ENCODE measurements at regions not wholly inside any gene's neighbourhood (a gene's known extent, or its start where the extent isn't known, plus 50 kb on each side); places are given as distances from the start of the nearest gene placed in this dataset.

- Histone ChIP-seq H3K79me2 (ENCODE audit: control insufficient read depth, low read length) (no peaks in the 10 kb centered on the region), H3K4me2 (ENCODE audit: low read length) (no peak overlapping the region), H3K9me3 (ENCODE audit: control insufficient read depth, insufficient read depth, low read length) (no peaks in the 10 kb centered on the region), H3K4me1 (ENCODE audit: control insufficient read depth, low read length) (peaks cover 13% of the 10 kb centered on the region), H3K36me3 (ENCODE audit: control insufficient read depth, low read length) (no peaks in the 10 kb centered on the region), H4K20me1 (ENCODE audit: control insufficient read depth, insufficient read depth, low read depth, low read length) (no peaks in the 10 kb centered on the region), H3K4me3 (ENCODE audit: low read length) (no peak overlapping the region), H3K27me3 (ENCODE audit: control insufficient read depth, low read length) (no peaks in the 10 kb centered on the region), H3F3A (ENCODE audit: control insufficient read depth, insufficient read depth) (no peaks in the 10 kb centered on the region), H3K27ac (ENCODE audit: low read depth, low read length) (no peak overlapping the region), H3K9me2 (replicated peaks; ENCODE audit: control insufficient read depth, low read length) (no peaks in the 10 kb centered on the region)
- no peak for TF ChIP-seq CTCF (IDR thresholded peaks at IDR 0.05; ENCODE audit: low read depth, low read length, poor library complexity, severe bottlenecking)
- no peak for TF ChIP-seq EZH2phosphoT487 (IDR thresholded peaks at IDR 0.05; ENCODE audit: borderline replicate concordance, low read length)
Measured at GRCh38 chr3:177424521-177424920, 227.2 kb upstream of the TBL1XR1 start.

DNA sequence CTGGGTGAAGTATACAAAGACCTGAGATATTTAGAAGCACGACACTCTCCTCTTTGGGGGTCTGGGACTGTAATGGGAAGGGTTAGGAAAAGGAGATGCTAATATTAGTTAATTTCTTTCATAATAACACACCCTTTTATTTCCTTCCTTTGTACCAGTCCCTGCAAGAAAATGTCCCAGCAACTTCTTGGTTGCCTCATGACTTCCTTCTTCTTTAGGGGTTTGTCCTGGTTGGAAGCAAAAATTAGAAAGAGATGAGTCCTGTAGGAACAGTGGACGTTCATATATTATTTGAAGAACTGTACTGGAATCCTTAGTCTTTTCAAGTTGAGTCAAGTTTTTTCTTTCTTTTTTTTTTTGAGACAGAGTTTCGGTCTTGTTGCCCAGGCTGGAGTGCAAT is 227.8 kb upstream of the TBL1XR1 start:
- no peaks in the 10 kb centered on the region for H3K9me3 ChIP-seq (ENCODE audit: control insufficient read depth, insufficient read depth, low read length)
- H3K4me3 ChIP-seq (ENCODE audit: low read length): no peak overlapping the region
- H3K4me2 ChIP-seq (ENCODE audit: low read length): no peak overlapping the region
- H3K9me2 ChIP-seq (replicated peaks; ENCODE audit: control insufficient read depth, low read length): no peaks in the 10 kb centered on the region
- H4K20me1 ChIP-seq (ENCODE audit: control insufficient read depth, insufficient read depth, low read depth, low read length): no peaks in the 10 kb centered on the region
- no peak overlapping the region for H3K27ac ChIP-seq (ENCODE audit: low read depth, low read length)
- no peaks in the 10 kb centered on the region for H3F3A ChIP-seq (ENCODE audit: control insufficient read depth, insufficient read depth)
- H3K27me3 ChIP-seq (ENCODE audit: control insufficient read depth, low read length): no peaks in the 10 kb centered on the region
- H3K36me3 ChIP-seq (ENCODE audit: control insufficient read depth, low read length): no peaks in the 10 kb centered on the region
- TF ChIP-seq CTCF (IDR thresholded peaks at IDR 0.05; ENCODE audit: low read depth, low read length, poor library complexity, severe bottlenecking): no peak
- no peak for TF ChIP-seq EZH2phosphoT487 (IDR thresholded peaks at IDR 0.05; ENCODE audit: borderline replicate concordance, low read length)
- H3K4me1 ChIP-seq (ENCODE audit: control insufficient read depth, low read length): peaks cover 13% of the 10 kb centered on the region
- H3K79me2 ChIP-seq (ENCODE audit: control insufficient read depth, low read length): no peaks in the 10 kb centered on the region

DNA sequence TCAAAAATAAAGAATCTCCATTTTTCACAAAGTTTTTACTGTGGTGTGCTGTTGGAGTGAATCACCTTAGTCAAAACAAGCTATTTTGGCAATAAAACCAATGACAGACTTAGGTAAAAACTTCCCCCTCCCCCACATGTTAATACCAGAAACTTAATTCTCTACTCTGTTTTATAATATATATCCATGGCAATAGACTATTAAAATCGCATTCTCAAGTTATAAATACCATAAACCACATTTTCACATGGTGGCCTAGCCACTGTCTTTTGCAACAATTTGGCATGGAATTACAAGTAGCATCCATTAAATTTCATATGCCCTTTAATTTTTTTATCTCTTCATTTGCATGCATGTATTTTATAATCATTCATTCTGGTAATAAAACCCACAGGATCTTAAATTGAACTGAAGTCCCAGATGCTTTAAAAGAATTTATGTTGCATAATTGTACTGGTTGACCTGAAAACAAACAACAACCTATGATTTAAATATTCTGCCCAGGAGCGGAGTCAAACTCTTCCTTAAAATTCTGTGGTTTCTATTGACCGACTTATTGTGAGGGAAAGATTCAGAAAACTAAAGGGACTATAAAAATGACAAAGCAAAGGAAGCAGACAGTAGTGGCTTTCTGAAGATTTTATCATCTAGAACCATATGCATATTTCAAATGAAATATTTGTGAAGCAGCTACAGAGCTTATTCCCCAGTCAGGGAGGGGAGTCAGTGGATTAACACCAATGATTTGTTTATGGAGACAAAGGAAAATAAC is 229.0 kb upstream of the TBL1XR1 start:
- Histone ChIP-seq H3K27ac (ENCODE audit: low read depth, low read length) (no peak overlapping the region), H4K20me1 (ENCODE audit: control insufficient read depth, insufficient read depth, low read depth, low read length) (no peaks in the 10 kb centered on the region), H3K4me3 (ENCODE audit: low read length) (no peak overlapping the region), H3K36me3 (ENCODE audit: control insufficient read depth, low read length) (no peaks in the 10 kb centered on the region), H3K9me2 (replicated peaks; ENCODE audit: control insufficient read depth, low read length) (no peaks in the 10 kb centered on the region), H3K27me3 (ENCODE audit: control insufficient read depth, low read length) (no peaks in the 10 kb centered on the region), H3K4me1 (ENCODE audit: control insufficient read depth, low read length) (peaks cover 13% of the 10 kb centered on the region), H3F3A (ENCODE audit: control insufficient read depth, insufficient read depth) (no peaks in the 10 kb centered on the region), H3K9me3 (ENCODE audit: control insufficient read depth, insufficient read depth, low read length) (no peaks in the 10 kb centered on the region), H3K79me2 (ENCODE audit: control insufficient read depth, low read length) (no peaks in the 10 kb centered on the region), H3K4me2 (ENCODE audit: low read length) (peak overlapping the region; percentile 45; the same call in 1 of the 2 replicates)
- TF ChIP-seq CTCF (IDR thresholded peaks at IDR 0.05; ENCODE audit: low read depth, low read length, poor library complexity, severe bottlenecking) (no peak), EZH2phosphoT487 (IDR thresholded peaks at IDR 0.05; ENCODE audit: borderline replicate concordance, low read length) (no peak)
